PC-9 (cell line): ENCODE measurements at regions not wholly inside any gene's neighbourhood (a gene's known extent, or its start where the extent isn't known, plus 50 kb on each side); places are given as distances from the start of the nearest gene placed in this dataset.

Experiments
- CTCF ChIP-seq: fragments of 200-600 bp; sonication (generic); conservative IDR thresholded peaks from 2 replicates; pipeline ENCODE4 v1.6.1; 2017; ENCODE audit warnings: mixed run types, antibody characterized with exemption, mild to moderate bottlenecking, moderate library complexity
- EZH2 ChIP-seq: fragments of 200-600 bp; sonication (generic); IDR thresholded peaks from 2 replicates; pipeline ENCODE4 v1.8.0; 2017; ENCODE audit warnings: antibody characterized with exemption, low read depth

DNA sequence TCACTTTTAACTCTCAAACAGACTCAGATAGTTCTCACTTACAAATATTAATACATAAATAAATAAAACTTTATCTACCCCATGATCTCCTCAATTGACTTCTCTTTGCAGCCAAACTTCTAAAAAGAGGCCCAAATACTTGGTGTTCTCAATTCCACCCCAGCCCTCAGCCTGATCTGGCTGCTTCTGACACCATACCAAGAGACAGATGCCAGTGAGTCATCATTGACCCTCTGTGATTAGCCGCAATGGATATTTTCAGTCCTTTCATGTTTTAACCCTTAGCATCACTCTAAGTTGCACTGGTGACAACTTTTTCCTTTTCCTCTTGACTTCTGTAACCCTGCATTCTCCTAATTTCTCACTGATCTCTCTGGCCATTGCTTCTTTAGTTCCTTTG, 184.1 kb upstream of the ARHGAP20 start:
- TF ChIP-seq CTCF (no peak), EZH2 (no peak)
